Choroid plexus epithelial cell (primary cell): ENCODE measurements at regions not wholly inside any gene's neighbourhood (a gene's known extent, or its start where the extent isn't known, plus 50 kb on each side); places are given as distances from the start of the nearest gene placed in this dataset.
"Not testable (repeated sequence)": the region's sequence is repeated elsewhere in the genome, so short reads cannot be mapped to it uniquely, and the experiment has no call there.

Experiments used
- DNase-seq: peaks from one replicate; pipeline ENCODE4 v3.0.0-alpha.2; 2010; ENCODE audit warnings: low read depth
- H3K4me3 ChIP-seq: 2 replicates; pipeline ENCODE4 v1.5.1; 2011; ENCODE audit warnings: low read depth, mild to moderate bottlenecking, control low read depth, low read length, moderate library complexity
- CTCF ChIP-seq: conservative IDR thresholded peaks from 2 replicates; pipeline ENCODE4 v1.5.1; 2011; ENCODE audit warnings: low read depth, mild to moderate bottlenecking, control low read depth, inconsistent platforms, low read length, moderate library complexity

GRCh38 chr10:83492004-83492403 is 647.3 kb upstream of the GHITM start:
- no peak for TF ChIP-seq CTCF
- DNase-seq: no peak
- H3K4me3 ChIP-seq: no peak overlapping the region

GRCh38 chr10:83512681-83513080 is 626.6 kb upstream of the GHITM start:
- no peak for TF ChIP-seq CTCF
- no peak for DNase-seq
- H3K4me3 ChIP-seq: no peak overlapping the region

GRCh38 chr10:83515001-83515400 is 624.3 kb upstream of the GHITM start:
- no peak for DNase-seq
- no peak overlapping the region for H3K4me3 ChIP-seq
- no peak for TF ChIP-seq CTCF

GRCh38 chr10:83516788-83517187 is 622.5 kb upstream of the GHITM start:
- H3K4me3 ChIP-seq: no peak overlapping the region
- TF ChIP-seq CTCF: no peak
- no peak for DNase-seq

- no peak for DNase-seq
- no peak for TF ChIP-seq CTCF
- H3K4me3 ChIP-seq: no peak overlapping the region
Measured at GRCh38 chr10:83517456-83517855, 621.9 kb upstream of the GHITM start.

GRCh38 chr10:83518779-83519178 is 620.5 kb upstream of the GHITM start:
- TF ChIP-seq CTCF: no peak
- DNase-seq: no peak
- H3K4me3 ChIP-seq: no peak overlapping the region

GRCh38 chr10:83520386-83520785 is 618.9 kb upstream of the GHITM start:
- not testable (repeated sequence) for H3K4me3 ChIP-seq, DNase-seq

- TF ChIP-seq CTCF: no peak
Measured at GRCh38 chr10:83522456-83522855, 616.9 kb upstream of the GHITM start.

More at GRCh38 chr10:83522456-83522855, 616.9 kb upstream of the GHITM start:
- no peak overlapping the region for H3K4me3 ChIP-seq
- no peak for DNase-seq
